ENCODE measurements at regions not wholly inside any gene's neighbourhood (a gene's known extent, or its start where the extent isn't known, plus 50 kb on each side); places are given as distances from the start of the nearest gene placed in this dataset.
"Not testable (repeated sequence)": the region's sequence is repeated elsewhere in the genome, so short reads cannot be mapped to it uniquely, and the experiment has no call there.

- no peak for DNase-seq (ENCODE audit: low spot score)
These were observed 134.3 kb upstream of the CRHR1 start for GRCh38 chr17:45649796-45650195.

DNA sequence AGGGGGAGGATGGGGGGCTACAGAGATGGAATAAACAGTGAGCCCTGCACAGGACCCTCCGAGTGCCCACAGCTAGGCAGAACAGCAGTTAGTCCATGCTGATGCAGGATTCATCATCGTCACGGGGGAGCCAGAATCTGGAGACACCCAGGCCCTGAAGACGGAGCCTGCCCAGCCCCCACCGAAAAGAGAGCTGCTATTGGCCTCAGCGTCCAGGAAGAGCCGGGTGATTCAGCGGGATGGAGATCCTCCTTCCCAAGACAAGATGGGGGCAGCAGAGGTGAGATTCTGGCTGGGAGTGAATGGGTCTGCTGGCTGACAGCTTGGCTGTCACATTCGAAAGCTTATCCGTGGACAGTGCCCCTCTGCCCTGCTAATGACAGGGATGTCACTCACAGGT is 133.6 kb upstream of the CRHR1 start:
- DNase-seq (ENCODE audit: low spot score): no peak

DNA sequence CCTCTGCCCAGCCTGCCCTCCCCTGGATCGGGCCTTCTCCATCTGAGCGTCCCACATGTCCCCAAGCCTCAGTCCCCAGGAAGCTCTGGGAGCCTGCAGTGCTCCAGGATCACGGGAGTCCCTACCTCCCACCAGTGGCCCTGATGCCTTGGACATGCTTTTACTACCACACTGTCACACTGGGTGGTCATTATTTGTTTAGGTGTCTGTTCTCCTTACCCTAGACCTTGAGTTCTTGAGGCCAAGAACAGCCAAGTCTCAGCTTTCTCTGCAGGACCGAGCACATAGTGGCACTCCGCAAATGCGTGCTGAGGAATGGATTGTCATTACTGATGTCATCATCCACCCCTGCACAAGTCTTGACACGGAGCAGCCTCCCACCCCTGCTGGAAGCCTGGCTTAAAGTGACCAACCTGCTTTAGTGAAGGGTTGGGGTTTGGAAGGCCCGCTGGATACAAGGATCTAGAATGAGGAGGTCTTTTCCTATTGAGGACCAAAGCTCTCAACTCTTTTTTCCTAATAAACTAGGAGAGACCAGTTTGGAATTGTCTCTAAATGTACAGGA is 132.9 kb upstream of the CRHR1 start:
- no peak for DNase-seq (ENCODE audit: low spot score)

GRCh38 chr17:45653616-45654015 is 130.5 kb upstream of the CRHR1 start:
- DNase-seq (ENCODE audit: low spot score): no peak

DNA sequence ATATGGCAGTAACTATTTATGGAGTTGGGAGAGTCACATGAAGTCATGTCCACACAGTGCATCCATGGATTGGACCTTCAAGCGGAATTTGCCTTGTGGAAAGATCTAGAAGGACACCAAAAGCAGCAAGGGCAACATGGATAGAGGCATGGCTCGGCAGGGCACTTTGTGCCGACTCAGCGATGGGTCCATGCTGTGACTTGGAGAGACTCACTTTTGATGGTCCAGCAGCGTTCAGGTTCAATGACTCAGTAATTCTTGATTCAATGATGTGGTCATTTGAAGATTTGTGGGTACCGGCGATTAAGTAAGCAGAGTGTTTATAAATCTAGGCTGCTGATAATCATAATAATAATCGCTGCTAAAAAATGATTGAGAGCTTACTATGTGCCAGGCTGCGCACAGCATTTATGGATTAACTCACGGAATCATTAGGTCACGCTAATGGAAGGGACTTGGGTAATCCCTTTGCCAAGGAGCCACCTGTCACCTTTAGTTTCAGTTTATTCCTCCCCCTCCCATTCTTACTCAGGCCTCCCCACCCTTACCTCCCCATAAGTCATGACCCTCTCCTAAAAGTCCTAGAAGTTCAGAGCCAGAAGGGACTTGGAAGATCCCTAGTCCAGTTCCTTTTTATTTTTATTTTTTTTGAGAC is 127.5 kb upstream of the CRHR1 start:
- DNase-seq (ENCODE audit: low spot score): no peak

DNA sequence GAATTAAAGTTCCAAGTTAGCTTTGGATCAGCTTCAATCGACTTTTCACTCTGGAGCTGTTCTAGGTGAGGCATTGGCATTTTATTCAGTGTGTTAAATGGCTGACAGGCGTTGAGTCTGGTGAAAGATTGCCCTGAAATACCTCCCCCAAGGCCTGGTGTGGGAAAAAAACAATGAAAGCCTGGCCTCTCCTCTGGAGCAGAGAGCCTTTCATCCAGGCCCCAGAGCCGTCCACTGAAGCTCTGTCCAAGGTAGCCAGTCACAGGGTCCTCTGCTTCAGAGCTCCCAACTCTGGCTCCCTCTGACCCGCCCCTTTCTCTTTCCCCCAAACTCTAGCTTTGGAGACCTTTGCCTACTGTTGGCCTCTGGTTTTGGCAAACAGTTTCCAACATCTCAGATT is 123.6 kb upstream of the CRHR1 start:
- DNase-seq (ENCODE audit: low spot score): no peak

- DNase-seq (ENCODE audit: low spot score): no peak
These were observed 121.7 kb upstream of the CRHR1 start for GRCh38 chr17:45662432-45662831.

GRCh38 chr17:45663772-45664171 is 120.3 kb upstream of the CRHR1 start:
- DNase-seq (ENCODE audit: low spot score): no peak

- no peak for DNase-seq (ENCODE audit: low spot score)
These were observed 119.2 kb upstream of the CRHR1 start for GRCh38 chr17:45664921-45665320.

DNA sequence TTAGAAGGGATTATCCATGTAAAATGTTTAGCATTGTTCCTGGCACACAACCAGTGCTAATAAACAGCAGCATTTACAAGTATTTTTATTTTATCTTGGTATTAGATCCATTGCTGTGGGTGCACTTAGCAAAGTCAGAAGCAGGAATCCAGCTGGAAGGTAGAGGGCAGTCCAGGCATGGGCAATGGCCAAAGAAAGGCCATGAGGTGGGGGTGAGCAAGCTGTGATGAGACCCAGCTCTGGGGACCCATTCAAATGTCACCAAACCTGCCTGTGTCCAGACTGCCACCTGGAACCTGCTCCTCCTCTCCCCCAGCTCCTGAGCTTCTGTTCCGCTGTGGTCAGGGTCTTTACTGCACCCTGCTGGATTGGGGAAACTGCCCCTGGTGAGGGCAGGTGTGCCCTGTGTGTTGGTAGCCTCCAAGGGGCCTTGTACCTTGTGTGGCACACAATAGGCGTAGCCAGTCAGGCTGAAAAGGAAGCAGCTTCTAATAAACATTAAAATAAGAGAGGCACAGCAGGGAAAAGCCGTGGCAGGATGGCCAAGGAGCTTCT is 118.0 kb upstream of the CRHR1 start:
- no peak for DNase-seq (ENCODE audit: low spot score)

- no peak for DNase-seq (ENCODE audit: low spot score)
These were observed 117.5 kb upstream of the CRHR1 start for GRCh38 chr17:45666641-45667040.

- DNase-seq (ENCODE audit: low spot score): no peak
These were observed 116.4 kb upstream of the CRHR1 start for GRCh38 chr17:45667591-45668171.

DNA sequence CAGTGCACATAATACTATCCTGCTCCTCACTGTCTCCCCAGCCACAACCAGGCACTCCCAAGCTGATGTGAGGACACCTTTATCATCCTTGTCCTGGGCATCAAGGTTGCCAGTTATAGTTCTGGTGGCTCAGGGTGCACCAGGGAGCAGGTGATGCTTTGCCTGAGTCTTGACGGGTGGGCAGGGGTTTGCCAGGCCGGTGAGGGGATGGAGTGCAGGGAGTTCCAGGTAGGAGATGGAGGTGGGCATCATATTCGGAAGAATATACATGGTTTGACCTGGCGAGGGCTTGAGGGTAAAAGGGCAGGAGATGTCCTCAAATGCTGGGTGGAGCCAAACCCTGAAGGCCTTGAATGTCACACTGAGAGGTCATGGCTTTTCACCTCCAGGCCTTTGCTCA is 115.8 kb upstream of the CRHR1 start:
- no peak for DNase-seq (ENCODE audit: low spot score)

DNA sequence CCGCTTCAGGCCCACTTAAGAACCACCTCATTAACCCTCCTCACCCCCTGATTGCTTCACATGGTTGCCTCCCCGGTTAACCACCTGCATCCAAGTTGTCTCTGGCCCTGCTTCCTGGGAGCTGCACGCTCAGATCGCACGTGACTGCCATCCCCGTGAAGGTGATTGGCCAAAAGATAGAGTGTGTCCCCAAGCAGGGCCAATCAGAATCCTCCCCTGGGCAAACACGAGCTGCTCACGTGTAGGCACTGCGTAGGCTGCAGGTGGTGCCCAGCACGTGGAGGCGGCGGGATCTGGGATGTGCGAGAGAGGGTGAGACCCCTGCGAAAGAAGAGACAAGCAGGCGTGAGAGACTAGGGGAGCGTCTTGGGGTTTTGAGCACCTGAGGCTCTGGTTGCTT is 111.8 kb upstream of the CRHR1 start:
- DNase-seq (ENCODE audit: low spot score): no peak

GRCh38 chr17:45672792-45673191 is 111.3 kb upstream of the CRHR1 start:
- no peak for DNase-seq (ENCODE audit: low spot score)

DNA sequence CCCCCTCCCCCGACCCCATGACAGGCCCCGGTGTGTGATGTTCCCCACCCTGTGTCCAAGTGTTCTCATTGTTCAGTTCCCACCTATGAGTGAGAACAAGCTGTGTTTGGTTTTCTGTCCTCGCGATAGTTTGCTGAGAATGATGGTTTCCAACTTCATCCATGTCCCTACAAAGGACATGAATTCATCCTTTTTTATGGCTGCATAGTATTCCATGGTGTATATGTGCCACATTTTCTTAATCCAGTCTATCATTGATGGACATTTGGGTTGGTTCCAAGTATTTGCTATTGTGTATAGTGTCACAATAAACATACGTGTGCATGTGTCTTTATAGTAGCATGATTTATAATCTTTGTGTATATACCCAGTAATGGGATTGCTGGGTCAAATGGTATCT is 110.4 kb upstream of the CRHR1 start:
- DNase-seq (ENCODE audit: low spot score): not testable (repeated sequence)

DNA sequence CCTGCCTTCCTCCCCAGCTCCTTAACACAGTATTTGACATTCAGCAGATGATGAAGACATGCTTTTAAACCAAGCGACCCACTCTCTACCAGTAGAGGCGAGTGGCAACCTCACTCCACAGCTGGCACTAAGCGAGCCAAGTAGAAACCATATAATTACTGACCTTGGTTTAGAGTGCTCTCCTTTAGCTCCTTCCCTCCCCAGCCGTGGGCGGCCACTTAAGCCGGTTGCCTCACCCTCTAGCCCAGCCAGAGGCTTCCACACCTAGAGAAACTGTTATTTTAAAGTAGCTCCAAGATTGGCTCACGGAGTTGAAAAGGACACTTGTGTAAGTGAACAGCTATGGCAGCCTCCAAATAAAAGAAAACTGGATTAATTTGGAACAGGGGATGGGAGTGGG is 109.1 kb upstream of the CRHR1 start:
- DNase-seq (ENCODE audit: low spot score): no peak

DNA sequence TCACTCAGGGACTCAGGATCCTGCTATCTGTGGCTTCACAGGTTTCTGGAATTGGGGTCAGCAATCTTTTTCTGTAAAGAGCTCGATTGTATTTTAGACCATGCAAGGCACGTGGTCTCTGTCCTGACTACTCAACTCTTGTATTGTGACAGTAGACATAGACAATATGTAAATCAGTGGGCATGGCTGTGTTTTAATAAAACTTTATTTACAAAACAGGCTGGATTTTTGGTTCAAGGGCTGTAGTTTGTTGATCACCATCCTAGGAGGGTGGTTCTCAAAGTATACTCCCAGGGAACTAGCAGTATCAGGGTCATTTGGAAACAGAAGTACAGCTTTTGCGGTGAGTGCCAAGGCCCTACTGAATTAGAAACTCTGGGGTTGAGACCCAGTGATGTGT is 108.2 kb upstream of the CRHR1 start:
- DNase-seq (ENCODE audit: low spot score): no peak

DNA sequence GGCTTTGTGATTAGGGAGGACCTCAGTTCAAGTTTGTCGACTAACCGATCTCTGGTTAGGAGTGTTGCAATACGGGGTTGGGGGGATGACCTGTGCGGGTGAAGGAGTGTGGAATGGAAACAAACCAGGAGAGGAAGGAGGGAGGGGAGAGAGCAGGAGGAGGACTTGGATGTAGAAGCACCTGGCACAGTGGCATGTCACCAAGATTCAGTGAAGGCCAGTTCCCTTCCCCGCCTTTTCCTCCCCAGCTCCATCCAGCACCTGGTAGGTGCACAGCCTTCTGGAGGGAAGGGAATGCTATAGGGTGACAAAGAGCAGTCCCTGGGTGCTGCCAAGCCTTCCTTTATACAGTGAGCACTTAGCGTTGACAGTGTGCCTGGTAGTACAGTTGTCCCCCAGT is 107.4 kb upstream of the CRHR1 start:
- no peak for DNase-seq (ENCODE audit: low spot score)

DNA sequence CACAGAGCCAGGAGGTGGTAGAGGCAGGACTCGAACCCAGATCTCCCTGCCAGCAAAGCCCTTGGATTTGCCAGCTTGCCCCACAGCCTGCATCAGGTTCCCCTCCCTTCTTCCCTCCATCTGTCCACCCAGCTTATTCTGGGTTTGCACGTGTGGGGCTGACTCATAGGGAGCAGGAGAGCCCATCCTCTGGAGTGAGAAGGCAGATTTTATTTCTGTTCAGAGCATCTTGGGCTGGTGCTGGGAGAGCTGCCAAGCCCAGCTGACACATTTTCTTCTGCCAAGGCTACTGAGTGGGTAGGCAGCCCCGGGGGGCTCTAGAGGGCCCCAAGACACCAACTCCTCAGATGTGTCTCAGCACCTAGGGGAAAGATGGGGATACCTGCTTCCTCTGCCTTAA is 106.3 kb upstream of the CRHR1 start:
- DNase-seq (ENCODE audit: low spot score): no peak

GRCh38 chr17:45679426-45679825 is 104.7 kb upstream of the CRHR1 start:
- DNase-seq (ENCODE audit: low spot score): no peak

DNA sequence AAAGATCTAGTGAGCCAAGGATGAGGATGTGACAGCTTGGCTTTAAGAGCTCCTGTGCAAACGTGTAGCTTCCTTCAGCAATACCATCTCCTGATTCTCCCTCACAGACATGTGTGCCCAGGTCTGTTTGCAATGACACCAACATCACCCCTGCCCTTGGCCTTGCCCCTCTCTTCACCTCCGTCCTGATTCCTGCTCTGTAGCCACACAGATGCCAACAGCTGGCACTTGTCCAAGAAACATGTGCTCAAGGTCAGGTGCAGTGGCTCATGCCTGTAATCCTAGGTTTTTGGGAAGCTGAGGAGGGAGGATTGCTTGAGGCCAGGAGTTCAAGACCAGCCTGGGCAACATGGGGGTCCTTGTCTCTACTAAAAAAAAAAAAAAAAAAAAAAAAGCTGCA is 103.8 kb upstream of the CRHR1 start:
- no peak for DNase-seq (ENCODE audit: low spot score)

- DNase-seq (ENCODE audit: low spot score): no peak
These were observed 102.4 kb upstream of the CRHR1 start for GRCh38 chr17:45681706-45682105.

GRCh38 chr17:45686250-45686649 is 97.9 kb upstream of the CRHR1 start:
- no peak for DNase-seq (ENCODE audit: low spot score)

All from GM03348 (cell line).